A549 (cell line): ENCODE measurements at regions not wholly inside any gene's neighbourhood (a gene's known extent, or its start where the extent isn't known, plus 50 kb on each side); places are given as distances from the start of the nearest gene placed in this dataset.

Experiments
- ATAC-seq, 2 experiments: fragments of 200-7000 bp in 1 of 2; fragments of >200 bp in 1 of 2; cut with Nextera tagmentation in 1 of 2; cut with Tn5 transposase in 1 of 2; 3 replicates each; pipeline versions ENCODE4 v1.8.0 to v1.9.1; 2018 to 2020; ENCODE audit warnings: mild to moderate bottlenecking in 1 of 2, moderate library complexity in 1 of 2
- CTCF ChIA-PET: fragments of 300-600 bp; sonication (Branson Sonifier 250); formaldehyde crosslinking; extraction: SDS; loops from one replicate; lab custom pipeline; 2021; ENCODE audit warnings: antibody characterized with exemption, inconsistent platforms; lab: Yijun Ruan, JAX
- POLR2A ChIA-PET: fragments of 350-600 bp; formaldehyde crosslinking; extraction: SDS; loops from one replicate; lab custom pipeline; 2021; ENCODE audit warnings: antibody characterized with exemption, inconsistent platforms; lab: Yijun Ruan, JAX
- DNase-seq, 2 experiments: peaks; one replicate each; pipeline versions ENCODE4 v3.0.0 to v3.0.0-alpha.2; 2011 to 2016; ENCODE audit warnings: low read depth in 1 of 2, low spot score in 1 of 2
- FAIRE-seq: peaks from 2 replicates; lab custom pipeline; 2011; peaks lifted over from hg19 to GRCh38; lab: Jason Lieb, UNC
- H3K27ac ChIP-seq, 2 experiments: fragments of >200 bp; sonication (Bioruptor Twin); formaldehyde crosslinking; 3 replicates each; pipeline ENCODE4 v1.5.1; 2016 to 2017
- H3K4me1 ChIP-seq: fragments of >200 bp; sonication (Bioruptor Twin); formaldehyde crosslinking; 3 replicates; pipeline ENCODE4 v1.6.1; 2016
- H3K4me2 ChIP-seq: fragments of >200 bp; sonication (Bioruptor Twin); formaldehyde crosslinking; 3 replicates; pipeline ENCODE4 v1.6.1; 2016
- H3K4me3 ChIP-seq: fragments of >200 bp; sonication (Bioruptor Twin); formaldehyde crosslinking; 3 replicates; pipeline ENCODE4 v1.5.1; 2016
- H3K9me3 ChIP-seq: fragments of >200 bp; sonication (Bioruptor Twin); formaldehyde crosslinking; 3 replicates; pipeline ENCODE4 v1.6.1; 2016
- BCL3 ChIP-seq: fragments of >200 bp; sonication (Bioruptor Twin); formaldehyde crosslinking; IDR thresholded peaks from 3 replicates; pipeline ENCODE4 v1.6.1; 2016
- CBX2 ChIP-seq: fragments of 200-600 bp; sonication (generic); IDR thresholded peaks from 2 replicates; pipeline ENCODE4 v1.6.1; 2016; ENCODE audit warnings: low read depth, mild to moderate bottlenecking, borderline replicate concordance
- CBX8 ChIP-seq: fragments of 200-600 bp; sonication (generic); IDR thresholded peaks from 2 replicates; pipeline ENCODE4 v1.6.1; 2016
- CHD2 ChIP-seq: fragments of 150-350 bp; IDR thresholded peaks from 2 replicates; pipeline ENCODE4 v1.6.1; 2014; ENCODE audit warnings: low read length; ENCODE audit not compliant: partially characterized antibody
- E2F6 ChIP-seq: IDR thresholded peaks from 2 replicates; pipeline ENCODE4 v1.6.1; 2012; ENCODE audit warnings: low read depth, borderline replicate concordance
- EHF ChIP-seq: fragments of 250-450 bp; sonication (Bioruptor Pico); IDR thresholded peaks from 2 replicates; pipeline ENCODE4 v1.5.0; 2020; ENCODE audit warnings: mild to moderate bottlenecking
- EHMT2 ChIP-seq: fragments of 200-600 bp; sonication (generic); IDR thresholded peaks from 2 replicates; pipeline ENCODE4 v1.6.1; 2016; ENCODE audit warnings: antibody characterized with exemption, low read depth, mild to moderate bottlenecking, moderate library complexity
- EP300 ChIP-seq, 2 experiments: fragments of >200 bp; sonication (Bioruptor Twin); formaldehyde crosslinking; IDR thresholded peaks; 2 replicates in 1 of 2; 3 replicates in 1 of 2; pipeline ENCODE4 v1.6.1; 2016 to 2017
- FOSB ChIP-seq: fragments of 250-450 bp; sonication (Bioruptor Pico); IDR thresholded peaks from 2 replicates; pipeline ENCODE4 v1.5.0; 2020; ENCODE audit warnings: mild to moderate bottlenecking, moderate library complexity
- FOXS1 ChIP-seq: fragments of 250-450 bp; sonication (Bioruptor Pico); IDR thresholded peaks from 2 replicates; pipeline ENCODE4 v1.5.0; 2020; ENCODE audit warnings: mild to moderate bottlenecking, moderate library complexity
- HDAC2 ChIP-seq: fragments of 200-600 bp; sonication (generic); IDR thresholded peaks from 2 replicates; pipeline ENCODE4 v1.6.1; 2016
- HEYL ChIP-seq: fragments of 250-450 bp; sonication (Bioruptor Pico); IDR thresholded peaks from 2 replicates; pipeline ENCODE4 v1.8.0; 2021; ENCODE audit warnings: mild to moderate bottlenecking, moderate library complexity
- HOXB5 ChIP-seq: fragments of 250-450 bp; sonication (Bioruptor Pico); IDR thresholded peaks from 2 replicates; pipeline ENCODE4 v1.5.0; 2020; ENCODE audit warnings: mild to moderate bottlenecking, moderate library complexity
- JUN ChIP-seq, 2 experiments: fragments of >200 bp; sonication (Bioruptor Twin); formaldehyde crosslinking; IDR thresholded peaks; 2 replicates in 1 of 2; 3 replicates in 1 of 2; pipeline ENCODE4 v1.6.1; 2016 to 2017
- KDM1A ChIP-seq: fragments of 200-600 bp; sonication (generic); IDR thresholded peaks from 2 replicates; pipeline ENCODE4 v1.6.1; 2016; ENCODE audit warnings: low read depth, mild to moderate bottlenecking
- MAFK ChIP-seq: fragments of 450-650 bp; IDR thresholded peaks from 2 replicates; pipeline ENCODE4 v1.6.1; 2014; ENCODE audit not compliant: partially characterized antibody
- MAZ ChIP-seq: fragments of 150-350 bp; IDR thresholded peaks from 2 replicates; pipeline ENCODE4 v1.6.1; 2014; ENCODE audit warnings: antibody characterized with exemption, low read depth, low read length, borderline replicate concordance
- NFE2L2 ChIP-seq: fragments of 150-350 bp; conservative IDR thresholded peaks from 2 replicates; pipeline ENCODE4 v1.6.1; 2014; ENCODE audit warnings: low read length
- NPAS2 ChIP-seq: fragments of 250-450 bp; sonication (Bioruptor Pico); IDR thresholded peaks from 2 replicates; pipeline ENCODE4 v1.8.0; 2022; ENCODE audit warnings: mild to moderate bottlenecking, moderate library complexity, borderline replicate concordance
- POLR2A ChIP-seq: IDR thresholded peaks from 2 replicates; pipeline ENCODE4 v1.6.1; 2012; ENCODE audit warnings: mild to moderate bottlenecking, low read length
- RAD21 ChIP-seq, 2 experiments: fragments of >200 bp in 1 of 2; sonication (Bioruptor Twin) in 1 of 2; formaldehyde crosslinking in 1 of 2; IDR thresholded peaks in 1 of 2; conservative IDR thresholded peaks in 1 of 2; 2 replicates in 1 of 2; 3 replicates in 1 of 2; pipeline ENCODE4 v1.6.1; 2012 to 2018; ENCODE audit warnings: inconsistent platforms in 1 of 2
- TFCP2L1 ChIP-seq: fragments of 250-450 bp; sonication (Bioruptor Pico); IDR thresholded peaks from 2 replicates; pipeline ENCODE4 v1.5.0; 2021; ENCODE audit warnings: mild to moderate bottlenecking
- ZFP36 ChIP-seq: fragments of 450-650 bp; IDR thresholded peaks from 2 replicates; pipeline ENCODE4 v1.6.1; 2014; ENCODE audit warnings: borderline replicate concordance; ENCODE audit not compliant: partially characterized antibody
- ZNF302 ChIP-seq: fragments of 250-450 bp; sonication (Bioruptor Pico); IDR thresholded peaks from 2 replicates; pipeline ENCODE4 v1.9.0; 2021; ENCODE audit warnings: inconsistent platforms, mild to moderate bottlenecking, moderate library complexity
- ZSCAN20 ChIP-seq: fragments of 250-450 bp; sonication (Bioruptor Pico); IDR thresholded peaks from 2 replicates; pipeline ENCODE4 v1.8.0; 2022; ENCODE audit warnings: mild to moderate bottlenecking, moderate library complexity
- WGBS: methylation state at CpG from one replicate; pipeline ENCODE4 v1.1.6; 2017; ENCODE audit errors: missing lambda C conversion rate; 5-methylcytosine and 5-hydroxymethylcytosine counted together
- TF ChIP-seq, protein P1 (sequence below): IDR thresholded peaks from 2 replicates; pipeline ENCODE4 v1.6.1; 2012
- TF ChIP-seq, protein P2 (sequence below): fragments of >200 bp; sonication (Bioruptor Twin); formaldehyde crosslinking; IDR thresholded peaks from 3 replicates; pipeline ENCODE4 v1.5.1; 2016
- TF ChIP-seq, protein P3 (sequence below): fragments of 250-450 bp; sonication (Bioruptor Pico); IDR thresholded peaks from 2 replicates; pipeline ENCODE4 v1.5.0; 2021; ENCODE audit warnings: mild to moderate bottlenecking, moderate library complexity, borderline replicate concordance

- Histone ChIP-seq H3K4me1 (no peaks in the 10 kb centered on the region), H3K4me2 (no peak overlapping the region), H3K9me3 (no peaks in the 10 kb centered on the region), H3K27ac (no peak overlapping the region), H3K4me3 (no peak overlapping the region)
- FAIRE-seq (no peak), ATAC-seq (no peak), DNase-seq (no peak)
- TF ChIP-seq, protein P1, sequence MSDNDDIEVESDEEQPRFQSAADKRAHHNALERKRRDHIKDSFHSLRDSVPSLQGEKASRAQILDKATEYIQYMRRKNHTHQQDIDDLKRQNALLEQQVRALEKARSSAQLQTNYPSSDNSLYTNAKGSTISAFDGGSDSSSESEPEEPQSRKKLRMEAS: no peak
- TF ChIP-seq BCL3: no peak
- TF ChIP-seq E2F6: no peak
- TF ChIP-seq FOSB (CRISPR knock-in tag): no peak
- no peak for TF ChIP-seq ZNF302 (CRISPR knock-in tag)
- TF ChIP-seq NFE2L2: no peak
- TF ChIP-seq, protein P2, sequence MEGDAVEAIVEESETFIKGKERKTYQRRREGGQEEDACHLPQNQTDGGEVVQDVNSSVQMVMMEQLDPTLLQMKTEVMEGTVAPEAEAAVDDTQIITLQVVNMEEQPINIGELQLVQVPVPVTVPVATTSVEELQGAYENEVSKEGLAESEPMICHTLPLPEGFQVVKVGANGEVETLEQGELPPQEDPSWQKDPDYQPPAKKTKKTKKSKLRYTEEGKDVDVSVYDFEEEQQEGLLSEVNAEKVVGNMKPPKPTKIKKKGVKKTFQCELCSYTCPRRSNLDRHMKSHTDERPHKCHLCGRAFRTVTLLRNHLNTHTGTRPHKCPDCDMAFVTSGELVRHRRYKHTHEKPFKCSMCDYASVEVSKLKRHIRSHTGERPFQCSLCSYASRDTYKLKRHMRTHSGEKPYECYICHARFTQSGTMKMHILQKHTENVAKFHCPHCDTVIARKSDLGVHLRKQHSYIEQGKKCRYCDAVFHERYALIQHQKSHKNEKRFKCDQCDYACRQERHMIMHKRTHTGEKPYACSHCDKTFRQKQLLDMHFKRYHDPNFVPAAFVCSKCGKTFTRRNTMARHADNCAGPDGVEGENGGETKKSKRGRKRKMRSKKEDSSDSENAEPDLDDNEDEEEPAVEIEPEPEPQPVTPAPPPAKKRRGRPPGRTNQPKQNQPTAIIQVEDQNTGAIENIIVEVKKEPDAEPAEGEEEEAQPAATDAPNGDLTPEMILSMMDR: no peak
- no peak for TF ChIP-seq CBX2
- no peak for TF ChIP-seq CHD2
- TF ChIP-seq EHF (CRISPR knock-in tag): no peak
- TF ChIP-seq FOXS1 (CRISPR knock-in tag): no peak
- TF ChIP-seq HDAC2: no peak
- ChIA-PET CTCF (no interaction called here), POLR2A (no interaction called here)
- 71% methylated on average over 13 of the region's 13 CpGs for WGBS
Measured at GRCh38 chr6:170026751-170027646, 263.9 kb downstream of the DLL1 start.

- Histone ChIP-seq H3K4me3 (no peak overlapping the region), H3K4me1 (no peaks in the 10 kb centered on the region), H3K4me2 (no peak overlapping the region), H3K27ac (no peak overlapping the region), H3K9me3 (no peaks in the 10 kb centered on the region)
- FAIRE-seq: no peak
- TF ChIP-seq CBX8 (no peak), BCL3 (no peak), HEYL (no peak), MAFK (no peak), EP300 (IDR thresholded peaks at IDR 0.05) (no peak), ZSCAN20 (CRISPR knock-in tag) (no peak), TFCP2L1 (CRISPR knock-in tag) (no peak), RAD21 (conservative IDR thresholded peaks at IDR 0.05 in 1 of 2, IDR thresholded peaks at IDR 0.05 in 1 of 2) (no peak), MAZ (no peak), ZFP36 (no peak), EHMT2 (no peak), POLR2A (no peak), JUN (IDR thresholded peaks at IDR 0.05) (no peak), KDM1A (no peak), HOXB5 (CRISPR knock-in tag) (no peak), NPAS2 (CRISPR knock-in tag) (no peak)
- TF ChIP-seq, protein P3, sequence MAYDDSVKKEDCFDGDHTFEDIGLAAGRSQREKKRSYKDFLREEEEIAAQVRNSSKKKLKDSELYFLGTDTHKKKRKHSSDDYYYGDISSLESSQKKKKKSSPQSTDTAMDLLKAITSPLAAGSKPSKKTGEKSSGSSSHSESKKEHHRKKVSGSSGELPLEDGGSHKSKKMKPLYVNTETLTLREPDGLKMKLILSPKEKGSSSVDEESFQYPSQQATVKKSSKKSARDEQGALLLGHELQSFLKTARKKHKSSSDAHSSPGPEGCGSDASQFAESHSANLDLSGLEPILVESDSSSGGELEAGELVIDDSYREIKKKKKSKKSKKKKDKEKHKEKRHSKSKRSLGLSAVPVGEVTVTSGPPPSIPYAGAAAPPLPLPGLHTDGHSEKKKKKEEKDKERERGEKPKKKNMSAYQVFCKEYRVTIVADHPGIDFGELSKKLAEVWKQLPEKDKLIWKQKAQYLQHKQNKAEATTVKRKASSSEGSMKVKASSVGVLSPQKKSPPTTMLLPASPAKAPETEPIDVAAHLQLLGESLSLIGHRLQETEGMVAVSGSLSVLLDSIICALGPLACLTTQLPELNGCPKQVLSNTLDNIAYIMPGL (CRISPR knock-in tag): no peak
- CTCF ChIA-PET: no interaction called here
- no peak; a peak in 1 of 6 replicates for ATAC-seq
- POLR2A ChIA-PET: no interaction called here
- 91% methylated on average over 14 of the region's 23 CpGs for WGBS
- DNase-seq: no peak
Measured at GRCh38 chr6:170025935-170026750, 264.7 kb downstream of the DLL1 start.
